SK-N-SH (cell line): ENCODE measurements at regions not wholly inside any gene's neighbourhood (a gene's known extent, or its start where the extent isn't known, plus 50 kb on each side); places are given as distances from the start of the nearest gene placed in this dataset.

Source experiments
- CTCF ChIP-seq: fragments of 200-600 bp; sonication (generic); IDR thresholded peaks from 2 replicates; pipeline ENCODE4 v1.6.1; 2017; ENCODE audit warnings: antibody characterized with exemption, mild to moderate bottlenecking, moderate library complexity
- EP300 ChIP-seq, 2 experiments: IDR thresholded peaks; 2 replicates each; pipeline versions ENCODE4 v1.4.0 to v1.6.1; 2012; ENCODE audit warnings: borderline replicate concordance in 1 of 2, low read depth in 1 of 2, low read length in 1 of 2
- EZH2phosphoT487 ChIP-seq: fragments of 200-600 bp; sonication (generic); IDR thresholded peaks from 2 replicates; pipeline ENCODE4 v1.6.1; 2017; ENCODE audit warnings: low read depth, mixed run types, mild to moderate bottlenecking, antibody characterized with exemption, moderate library complexity, borderline replicate concordance
- FOXM1 ChIP-seq: IDR thresholded peaks from 2 replicates; pipeline ENCODE4 v1.4.0; 2012; ENCODE audit warnings: low read depth, mild to moderate bottlenecking
- GABPA ChIP-seq: IDR thresholded peaks from 2 replicates; pipeline ENCODE4 v1.4.0; 2012; ENCODE audit warnings: low read depth, mild to moderate bottlenecking
- MXI1 ChIP-seq: IDR thresholded peaks from 2 replicates; pipeline ENCODE4 v1.6.1; 2012; ENCODE audit warnings: mild to moderate bottlenecking, low read depth, low read length, improper control_type of control experiment
- NRF1 ChIP-seq: IDR thresholded peaks from 2 replicates; pipeline ENCODE4 v1.6.1; 2012; ENCODE audit warnings: low read depth, mild to moderate bottlenecking, low read length
- POLR2AphosphoS5 ChIP-seq: IDR thresholded peaks from 2 replicates; pipeline ENCODE4 v1.6.1; 2012; ENCODE audit warnings: low read depth, low read length
- RXRA ChIP-seq: IDR thresholded peaks from 2 replicates; pipeline ENCODE4 v1.4.0; 2012; ENCODE audit warnings: low read depth, mild to moderate bottlenecking, borderline replicate concordance
- TF ChIP-seq, protein P1 (sequence below): IDR thresholded peaks from 2 replicates; pipeline ENCODE4 v1.4.0; 2012; ENCODE audit warnings: low read depth
- TF ChIP-seq, protein P2 (sequence below): IDR thresholded peaks from 2 replicates; pipeline ENCODE4 v1.6.1; 2012; ENCODE audit warnings: mild to moderate bottlenecking, low read depth, low read length, moderate library complexity

DNA sequence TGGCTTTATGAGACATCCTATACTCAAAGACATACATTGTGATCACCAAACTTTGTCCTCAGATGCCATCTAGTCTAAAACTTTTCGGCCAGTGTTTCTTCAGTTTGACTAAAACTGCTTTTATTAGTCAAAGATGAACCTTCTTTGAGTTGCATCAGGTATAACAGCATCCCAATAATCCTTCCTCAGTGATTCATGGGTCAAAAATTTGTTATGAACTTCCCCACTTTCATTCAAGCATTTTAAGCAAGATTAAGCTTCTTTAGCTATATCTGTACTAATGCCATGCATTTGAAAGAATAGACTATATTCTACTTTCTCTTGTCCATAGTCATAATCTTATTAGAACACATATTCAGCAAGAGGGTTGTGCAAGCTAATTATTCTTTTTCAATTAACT lies 1070.4 kb upstream of the ADGRL3 start:
- TF ChIP-seq FOXM1: no peak
- TF ChIP-seq, protein P1, sequence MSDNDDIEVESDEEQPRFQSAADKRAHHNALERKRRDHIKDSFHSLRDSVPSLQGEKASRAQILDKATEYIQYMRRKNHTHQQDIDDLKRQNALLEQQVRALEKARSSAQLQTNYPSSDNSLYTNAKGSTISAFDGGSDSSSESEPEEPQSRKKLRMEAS: no peak
- no peak for TF ChIP-seq CTCF
- no peak for TF ChIP-seq POLR2AphosphoS5
- no peak for TF ChIP-seq NRF1
- TF ChIP-seq RXRA: no peak
- TF ChIP-seq EP300 (IDR thresholded peaks at IDR 0.05; ENCODE audit: borderline replicate concordance in 1 of 2, low read depth in 1 of 2, low read length in 1 of 2): no peak
- TF ChIP-seq, protein P2, sequence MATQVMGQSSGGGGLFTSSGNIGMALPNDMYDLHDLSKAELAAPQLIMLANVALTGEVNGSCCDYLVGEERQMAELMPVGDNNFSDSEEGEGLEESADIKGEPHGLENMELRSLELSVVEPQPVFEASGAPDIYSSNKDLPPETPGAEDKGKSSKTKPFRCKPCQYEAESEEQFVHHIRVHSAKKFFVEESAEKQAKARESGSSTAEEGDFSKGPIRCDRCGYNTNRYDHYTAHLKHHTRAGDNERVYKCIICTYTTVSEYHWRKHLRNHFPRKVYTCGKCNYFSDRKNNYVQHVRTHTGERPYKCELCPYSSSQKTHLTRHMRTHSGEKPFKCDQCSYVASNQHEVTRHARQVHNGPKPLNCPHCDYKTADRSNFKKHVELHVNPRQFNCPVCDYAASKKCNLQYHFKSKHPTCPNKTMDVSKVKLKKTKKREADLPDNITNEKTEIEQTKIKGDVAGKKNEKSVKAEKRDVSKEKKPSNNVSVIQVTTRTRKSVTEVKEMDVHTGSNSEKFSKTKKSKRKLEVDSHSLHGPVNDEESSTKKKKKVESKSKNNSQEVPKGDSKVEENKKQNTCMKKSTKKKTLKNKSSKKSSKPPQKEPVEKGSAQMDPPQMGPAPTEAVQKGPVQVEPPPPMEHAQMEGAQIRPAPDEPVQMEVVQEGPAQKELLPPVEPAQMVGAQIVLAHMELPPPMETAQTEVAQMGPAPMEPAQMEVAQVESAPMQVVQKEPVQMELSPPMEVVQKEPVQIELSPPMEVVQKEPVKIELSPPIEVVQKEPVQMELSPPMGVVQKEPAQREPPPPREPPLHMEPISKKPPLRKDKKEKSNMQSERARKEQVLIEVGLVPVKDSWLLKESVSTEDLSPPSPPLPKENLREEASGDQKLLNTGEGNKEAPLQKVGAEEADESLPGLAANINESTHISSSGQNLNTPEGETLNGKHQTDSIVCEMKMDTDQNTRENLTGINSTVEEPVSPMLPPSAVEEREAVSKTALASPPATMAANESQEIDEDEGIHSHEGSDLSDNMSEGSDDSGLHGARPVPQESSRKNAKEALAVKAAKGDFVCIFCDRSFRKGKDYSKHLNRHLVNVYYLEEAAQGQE: no peak
- no peak for TF ChIP-seq MXI1
- TF ChIP-seq EZH2phosphoT487: no peak
- no peak for TF ChIP-seq GABPA
